OCI-LY7 (cell line): ENCODE measurements at regions not wholly inside any gene's neighbourhood (a gene's known extent, or its start where the extent isn't known, plus 50 kb on each side); places are given as distances from the start of the nearest gene placed in this dataset.

Source experiments
- BruUV-seq: library from RNA; stranded (reverse); fragments of 400-500 nt; replicated peaks from 2 replicates; lab custom pipeline; 2021; lab: Mats Ljungman, UMichigan
- CTCF ChIA-PET: fragments of 300-600 bp; sonication (Branson Sonifier 250); formaldehyde crosslinking; loops from one replicate; lab custom pipeline; 2022; ENCODE audit warnings: antibody characterized with exemption; ENCODE audit not compliant: unreplicated experiment; lab: Charles Lee
- POLR2A ChIA-PET: fragments of 300-600 bp; sonication (Branson Sonifier 250); formaldehyde crosslinking; loops from one replicate; lab custom pipeline; 2022; ENCODE audit warnings: antibody characterized with exemption; lab: Charles Lee
- DNase-seq: peaks from one replicate; pipeline ENCODE4 v3.0.0-alpha.2; 2015; ENCODE audit warnings: low spot score
- H2AFZ ChIP-seq: fragments of 200-600 bp; sonication (generic), shearing (Covaris generic); 2 replicates; pipeline ENCODE4 v1.6.1; 2014; ENCODE audit warnings: mild to moderate bottlenecking, antibody characterized with exemption, low read length, moderate library complexity
- H3K27ac ChIP-seq: fragments of 200-600 bp; sonication (generic); 2 replicates; pipeline ENCODE4 v1.5.1; 2014; ENCODE audit warnings: mixed run types, low read depth, mild to moderate bottlenecking, moderate library complexity, low read length, inconsistent platforms; ENCODE audit not compliant: poor library complexity, severe bottlenecking
- H3K36me3 ChIP-seq: fragments of 200-600 bp; sonication (generic); 2 replicates; pipeline ENCODE4 v1.6.1; 2014; ENCODE audit warnings: mild to moderate bottlenecking, antibody characterized with exemption, low read length, moderate library complexity, mixed read lengths; ENCODE audit not compliant: insufficient read depth
- H3K4me1 ChIP-seq: fragments of 200-600 bp; sonication (generic); 2 replicates; pipeline ENCODE4 v1.5.1; 2014; ENCODE audit warnings: mild to moderate bottlenecking, low read length; ENCODE audit not compliant: insufficient read depth, poor library complexity, severe bottlenecking
- H3K4me2 ChIP-seq: fragments of 200-600 bp; sonication (generic); 2 replicates; pipeline ENCODE4 v1.6.1; 2014; ENCODE audit warnings: mild to moderate bottlenecking, low read length
- H3K4me3 ChIP-seq: fragments of 200-600 bp; sonication (generic); 2 replicates; pipeline ENCODE4 v1.5.1; 2014; ENCODE audit warnings: mild to moderate bottlenecking, low read depth, low read length; ENCODE audit not compliant: poor library complexity, severe bottlenecking
- H3K79me2 ChIP-seq: fragments of 200-600 bp; sonication (generic); 2 replicates; pipeline ENCODE4 v1.6.1; 2016; ENCODE audit warnings: low read depth, mild to moderate bottlenecking, low read length, moderate library complexity, mixed read lengths; ENCODE audit not compliant: insufficient read depth
- H3K9me2 ChIP-seq: fragments of 200-600 bp; sonication (generic); 2 replicates; pipeline ENCODE4 v1.6.1; 2016; ENCODE audit warnings: mild to moderate bottlenecking, low read length, mixed read lengths; ENCODE audit not compliant: insufficient read depth
- H3K9me3 ChIP-seq: fragments of 200-600 bp; sonication (generic); 2 replicates; pipeline ENCODE4 v1.6.1; 2014; ENCODE audit warnings: mild to moderate bottlenecking, mixed run types, low read length, mixed read lengths
- H4K20me1 ChIP-seq: fragments of 200-600 bp; sonication (generic); 2 replicates; pipeline ENCODE4 v1.6.1; 2014; ENCODE audit warnings: mild to moderate bottlenecking, antibody characterized with exemption, low read length, moderate library complexity, mixed read lengths; ENCODE audit not compliant: insufficient read depth
- EZH2phosphoT487 ChIP-seq: fragments of 200-600 bp; sonication (generic); IDR thresholded peaks from 2 replicates; pipeline ENCODE4 v1.6.1; 2018; ENCODE audit warnings: low read depth, borderline replicate concordance, mild to moderate bottlenecking, mixed run types, antibody characterized with exemption, low read length, moderate library complexity, mixed read lengths
- intact Hi-C: fragments of 100-400 bp; cut with micrococcal nuclease; formaldehyde crosslinking; loops from one replicate; pipeline ENCODE4 v1.10.0; 2022; ENCODE audit not compliant: unreplicated experiment
- TF ChIP-seq, protein P1 (sequence below): fragments of 200-600 bp; sonication (generic); conservative IDR thresholded peaks from 2 replicates; pipeline ENCODE4 v1.5.1; 2014; ENCODE audit warnings: mild to moderate bottlenecking, antibody characterized with exemption, low read length, moderate library complexity, mixed read lengths

DNA sequence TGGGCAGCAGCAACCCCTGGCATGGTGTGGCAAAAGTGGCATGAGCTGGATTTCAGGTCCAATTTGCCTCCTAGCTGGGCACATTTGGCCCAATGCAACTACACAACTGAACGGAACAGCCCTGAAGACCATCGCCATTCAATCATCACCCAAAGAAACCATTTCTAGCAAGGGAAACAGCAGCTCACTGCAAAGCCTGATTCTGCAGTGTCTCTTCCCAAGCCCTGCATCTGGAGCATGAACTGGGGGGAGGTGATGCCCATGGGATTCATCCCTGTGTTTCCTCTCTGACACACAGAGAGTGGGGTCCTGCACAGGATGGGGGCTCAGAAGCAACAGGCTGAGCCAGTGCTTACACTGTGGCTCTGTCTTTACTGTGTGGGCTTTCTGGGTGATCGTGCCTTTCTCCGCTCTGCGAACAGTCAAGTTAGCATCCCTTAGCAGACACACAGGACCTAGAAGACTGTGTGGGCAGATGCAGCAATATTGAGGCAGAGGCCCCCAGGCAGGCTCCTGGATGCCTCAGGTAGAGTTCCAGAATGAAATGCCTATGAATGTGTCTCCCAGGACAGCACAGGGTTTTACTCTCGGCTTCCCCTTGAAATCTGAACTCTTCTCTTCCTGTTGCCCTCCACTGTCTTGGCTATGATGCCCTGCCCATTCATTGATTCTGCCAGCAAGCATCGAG is 91.1 kb upstream of the ALDH1A3 start:
- TF ChIP-seq EZH2phosphoT487, result no peak
- TF ChIP-seq, protein P1, sequence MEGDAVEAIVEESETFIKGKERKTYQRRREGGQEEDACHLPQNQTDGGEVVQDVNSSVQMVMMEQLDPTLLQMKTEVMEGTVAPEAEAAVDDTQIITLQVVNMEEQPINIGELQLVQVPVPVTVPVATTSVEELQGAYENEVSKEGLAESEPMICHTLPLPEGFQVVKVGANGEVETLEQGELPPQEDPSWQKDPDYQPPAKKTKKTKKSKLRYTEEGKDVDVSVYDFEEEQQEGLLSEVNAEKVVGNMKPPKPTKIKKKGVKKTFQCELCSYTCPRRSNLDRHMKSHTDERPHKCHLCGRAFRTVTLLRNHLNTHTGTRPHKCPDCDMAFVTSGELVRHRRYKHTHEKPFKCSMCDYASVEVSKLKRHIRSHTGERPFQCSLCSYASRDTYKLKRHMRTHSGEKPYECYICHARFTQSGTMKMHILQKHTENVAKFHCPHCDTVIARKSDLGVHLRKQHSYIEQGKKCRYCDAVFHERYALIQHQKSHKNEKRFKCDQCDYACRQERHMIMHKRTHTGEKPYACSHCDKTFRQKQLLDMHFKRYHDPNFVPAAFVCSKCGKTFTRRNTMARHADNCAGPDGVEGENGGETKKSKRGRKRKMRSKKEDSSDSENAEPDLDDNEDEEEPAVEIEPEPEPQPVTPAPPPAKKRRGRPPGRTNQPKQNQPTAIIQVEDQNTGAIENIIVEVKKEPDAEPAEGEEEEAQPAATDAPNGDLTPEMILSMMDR, result no peak
- BruUV-seq, result no TSS peak
- intact Hi-C loops, result no loop called here

DNA sequence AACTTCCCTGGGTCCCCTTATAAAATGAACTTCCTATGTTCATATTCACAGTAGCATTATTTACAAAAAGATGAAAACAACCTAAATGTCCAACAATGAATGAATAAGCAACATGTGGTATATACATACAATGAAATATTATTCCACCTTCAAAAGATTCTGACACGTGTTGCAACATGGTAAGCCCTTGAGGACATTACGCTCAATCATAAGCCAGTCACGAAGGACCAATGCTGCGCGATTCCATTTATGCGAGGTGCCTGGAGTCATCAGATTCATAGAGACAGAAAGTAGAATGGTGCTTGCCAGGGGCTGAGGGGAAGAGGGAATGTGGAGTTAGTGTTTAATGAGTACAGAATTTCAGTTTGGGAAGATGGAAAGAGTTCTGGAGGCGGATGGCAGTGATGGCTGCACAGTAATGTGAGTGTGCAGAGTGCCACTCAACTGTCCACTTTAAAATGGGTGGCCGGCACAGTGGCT is 88.8 kb upstream of the ALDH1A3 start:
- no peaks in the 10 kb centered on the region for H3K79me2 ChIP-seq
- H3K27ac ChIP-seq, result no peak overlapping the region
- TF ChIP-seq, protein P1, result no peak
- no peak for TF ChIP-seq EZH2phosphoT487
- H3K4me2 ChIP-seq, result no peak overlapping the region
- ChIA-PET CTCF (no interaction called here), POLR2A (no interaction called here)
- DNase-seq, result no peak
- H3K9me3 ChIP-seq, result no peaks in the 10 kb centered on the region
- intact Hi-C loops, result no loop called here
- H3K36me3 ChIP-seq, result no peaks in the 10 kb centered on the region
- no peaks in the 10 kb centered on the region for H4K20me1 ChIP-seq
- H3K4me1 ChIP-seq, result no peaks in the 10 kb centered on the region
- no peak overlapping the region for H2AFZ ChIP-seq
- BruUV-seq, result no TSS peak
- H3K4me3 ChIP-seq, result no peak overlapping the region
- no peaks in the 10 kb centered on the region for H3K9me2 ChIP-seq

More for the DNA sequence above, 91.1 kb upstream of the ALDH1A3 start:
- POLR2A ChIA-PET, result no interaction called here
- no peaks in the 10 kb centered on the region for H3K36me3 ChIP-seq
- H3K27ac ChIP-seq, result no peak overlapping the region
- CTCF ChIA-PET, result no interaction called here
- H3K9me2 ChIP-seq, result no peaks in the 10 kb centered on the region
- H3K79me2 ChIP-seq, result no peaks in the 10 kb centered on the region
- H2AFZ ChIP-seq, result no peak overlapping the region
- DNase-seq, result no peak
- H3K9me3 ChIP-seq, result no peaks in the 10 kb centered on the region
- H3K4me1 ChIP-seq, result no peaks in the 10 kb centered on the region
- no peak overlapping the region for H3K4me2 ChIP-seq
- H3K4me3 ChIP-seq, result no peak overlapping the region
- no peaks in the 10 kb centered on the region for H4K20me1 ChIP-seq

DNA sequence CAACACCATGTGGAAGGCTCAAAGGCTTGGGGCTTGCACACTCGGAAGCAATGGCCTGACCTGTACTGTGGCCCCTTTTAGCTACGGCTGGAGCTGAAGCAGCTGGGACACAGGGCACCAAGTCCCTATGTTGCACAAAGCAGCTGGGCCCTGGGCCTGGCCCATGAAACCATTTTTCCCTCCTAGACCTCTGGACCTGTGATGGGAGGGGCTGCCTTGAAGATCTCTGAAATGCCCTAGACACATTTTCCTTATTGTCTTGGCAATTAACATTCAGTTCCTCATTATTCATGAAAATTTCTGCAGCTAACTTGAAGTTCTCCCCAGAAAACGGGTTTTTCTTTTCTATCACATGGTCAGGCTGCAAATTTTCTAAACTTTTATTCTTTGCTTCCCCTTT is 85.6 kb upstream of the ALDH1A3 start:
- no peak overlapping the region for H3K27ac ChIP-seq
- no peaks in the 10 kb centered on the region for H3K4me1 ChIP-seq
- ChIA-PET CTCF (no interaction called here), POLR2A (no interaction called here)
- H3K4me2 ChIP-seq, result no peak overlapping the region
- intact Hi-C loops, result no loop called here
- TF ChIP-seq EZH2phosphoT487, result no peak
- TF ChIP-seq, protein P1, result no peak
- no peaks in the 10 kb centered on the region for H3K79me2 ChIP-seq
- H3K9me2 ChIP-seq, result no peaks in the 10 kb centered on the region
- BruUV-seq, result no TSS peak
- H4K20me1 ChIP-seq, result no peaks in the 10 kb centered on the region
- no peaks in the 10 kb centered on the region for H3K36me3 ChIP-seq
- no peak overlapping the region for H3K4me3 ChIP-seq
- DNase-seq, result no peak
- H3K9me3 ChIP-seq, result no peaks in the 10 kb centered on the region
- H2AFZ ChIP-seq, result no peak overlapping the region
